T-helper 1 cell (primary cell): ENCODE measurements at regions not wholly inside any gene's neighbourhood (a gene's known extent, or its start where the extent isn't known, plus 50 kb on each side); places are given as distances from the start of the nearest gene placed in this dataset.

Source experiments
- DNase-seq, 5 donors: peaks; one replicate each; pipeline ENCODE4 v3.0.0-alpha.2; 2012 to 2020

DNA sequence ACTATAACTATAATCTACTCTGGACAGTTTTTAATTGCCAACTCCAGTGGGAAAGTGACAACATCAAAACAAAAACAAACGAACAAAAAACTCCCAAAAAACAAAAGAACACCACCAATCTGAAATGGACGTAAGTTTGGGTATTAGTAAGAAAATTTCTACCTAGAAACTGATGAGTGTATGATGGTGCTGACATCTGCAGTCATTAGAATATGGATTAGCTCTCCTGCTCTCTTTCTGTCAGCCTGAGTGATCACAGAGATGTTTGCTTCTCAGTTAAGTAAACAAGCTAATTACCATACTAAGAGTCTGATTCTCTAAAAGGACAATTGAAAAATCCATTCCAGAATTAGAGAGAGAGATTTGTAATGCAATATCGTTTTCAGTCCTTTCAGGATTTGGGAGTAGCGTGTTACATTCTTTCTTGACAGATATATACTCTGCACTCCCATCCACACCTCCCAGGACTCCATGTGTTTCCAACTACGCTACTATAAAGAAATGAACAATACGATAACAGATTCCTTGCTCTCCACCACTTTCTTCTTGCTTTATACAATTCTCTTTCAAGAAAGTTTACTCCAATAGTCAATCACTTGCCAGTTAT lies 1347.4 kb upstream of the PIK3C3 start:
- no peak for DNase-seq

- no peak for DNase-seq
These were observed 1348.0 kb upstream of the PIK3C3 start for GRCh38 chr18:40606996-40607395.

DNA sequence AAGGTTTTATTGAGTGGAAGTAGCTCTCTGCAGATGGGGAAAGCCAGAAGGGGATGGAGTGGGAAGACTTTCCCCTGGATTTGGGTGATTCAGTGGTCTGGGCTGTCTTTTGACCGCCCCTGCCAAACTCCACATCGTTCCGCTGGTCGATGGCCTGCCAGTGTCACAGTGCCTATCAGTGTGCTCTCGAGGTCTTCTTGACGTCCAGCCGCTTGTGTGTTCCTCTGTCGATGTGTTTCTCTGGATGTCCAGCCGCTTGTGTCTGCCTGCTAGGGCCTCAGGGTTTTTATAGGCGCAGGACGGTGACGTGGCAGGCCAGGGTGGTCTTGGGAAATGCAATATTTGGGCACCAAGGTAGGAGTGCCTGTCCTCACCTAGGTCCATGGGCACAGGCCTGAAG lies 1371.4 kb upstream of the PIK3C3 start:
- no peak for DNase-seq

DNA sequence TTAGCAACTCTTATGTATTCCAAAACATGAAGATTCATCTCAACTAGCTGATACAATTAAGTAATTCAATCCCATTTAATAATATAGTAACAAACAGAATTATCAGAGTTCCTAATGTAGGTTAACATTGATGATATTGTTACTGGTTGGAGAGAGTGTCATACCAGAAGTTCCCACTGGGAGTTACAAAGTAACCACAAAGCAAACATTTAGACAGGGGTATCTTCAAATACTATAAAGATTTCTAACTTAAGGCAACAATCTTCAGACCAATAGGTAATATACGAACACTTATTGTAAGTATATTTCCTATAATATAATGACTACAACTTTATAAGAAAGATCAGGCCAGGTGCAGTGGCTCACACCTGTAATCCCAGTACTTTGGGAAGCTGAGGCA lies 1372.9 kb upstream of the PIK3C3 start:
- no peak for DNase-seq

- DNase-seq: no peak
These were observed 1377.1 kb upstream of the PIK3C3 start for GRCh38 chr18:40577981-40578365.

DNA sequence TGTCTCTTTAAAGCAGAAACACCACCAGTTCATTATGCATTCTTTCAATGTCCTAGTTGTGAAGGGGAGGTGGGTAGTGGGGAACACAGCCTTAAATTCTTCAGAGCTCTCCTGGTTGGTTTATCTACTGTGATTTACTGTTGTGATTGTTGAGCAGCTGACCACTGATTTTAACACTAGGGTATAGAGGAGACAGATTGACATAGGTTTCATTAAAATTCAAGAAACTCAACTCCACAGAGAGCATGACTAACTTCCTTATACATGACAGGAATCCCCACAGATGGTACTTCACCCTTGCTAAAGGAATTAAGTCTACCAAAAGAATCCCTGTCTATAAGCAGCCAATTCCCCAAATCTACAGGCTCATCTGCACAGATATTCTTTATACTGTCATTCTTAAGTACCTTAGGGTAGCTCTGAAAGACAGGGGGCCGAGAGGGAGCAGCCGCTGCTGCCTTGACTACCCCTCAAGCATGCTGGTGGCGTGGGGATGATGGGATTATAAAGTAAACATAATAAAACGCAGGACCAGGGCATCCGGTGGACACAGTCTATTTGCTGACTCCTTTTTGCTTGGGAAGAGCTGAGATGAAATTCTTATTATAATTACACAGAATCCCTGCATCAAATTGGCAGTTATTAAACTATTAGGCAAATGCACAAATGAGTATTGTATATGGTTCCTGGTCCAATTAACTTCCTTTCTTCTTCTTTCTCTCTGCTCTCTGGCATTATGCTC lies 1377.6 kb upstream of the PIK3C3 start:
- DNase-seq: no peak

DNA sequence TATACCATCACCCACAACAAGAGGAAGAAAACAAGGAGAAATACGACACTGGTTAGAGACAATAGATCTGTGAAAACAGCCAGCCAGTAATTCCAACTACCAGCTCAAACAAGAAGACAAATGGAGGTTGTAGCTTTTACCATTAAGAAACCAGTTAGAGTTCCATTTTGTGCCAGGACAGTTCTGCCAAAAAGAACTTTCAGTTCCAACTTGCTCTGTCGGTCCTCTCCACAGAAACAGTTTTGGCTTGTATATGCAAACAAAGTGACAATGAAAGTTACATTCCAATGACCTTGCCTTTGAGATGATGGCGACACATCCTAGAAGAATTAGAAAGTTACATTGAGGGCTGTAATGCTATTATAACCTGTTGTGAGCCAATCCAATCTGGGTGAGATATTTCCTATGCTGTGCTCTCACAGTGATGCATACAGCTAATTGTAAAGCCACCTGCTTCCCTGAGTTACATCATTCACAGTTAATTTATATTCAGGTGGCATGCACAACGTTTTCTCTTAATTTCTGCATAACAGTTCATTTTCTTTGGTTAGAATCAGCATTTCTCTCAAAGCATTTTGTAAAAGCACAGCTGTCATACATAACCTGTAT lies 1378.4 kb upstream of the PIK3C3 start:
- DNase-seq: no peak

DNA sequence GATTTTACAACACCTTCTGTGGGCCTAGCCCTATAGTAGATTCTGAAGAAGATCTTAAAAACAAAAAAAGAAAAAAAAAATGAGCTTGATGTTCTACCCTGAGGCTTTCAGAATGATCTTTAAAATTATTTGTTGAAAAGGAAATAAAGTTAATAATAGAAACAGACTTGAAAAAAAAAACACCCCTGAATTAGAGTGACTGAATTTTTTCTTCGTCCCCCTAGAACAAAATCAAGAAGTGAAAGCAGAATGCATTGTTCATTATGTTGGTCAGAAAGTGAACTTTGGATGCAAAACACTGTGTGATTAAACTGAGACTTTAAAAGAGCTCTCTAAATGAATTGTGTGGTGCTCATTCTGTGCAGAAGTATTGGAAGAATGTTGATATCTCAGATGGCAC lies 1384.4 kb upstream of the PIK3C3 start:
- DNase-seq: no peak

DNA sequence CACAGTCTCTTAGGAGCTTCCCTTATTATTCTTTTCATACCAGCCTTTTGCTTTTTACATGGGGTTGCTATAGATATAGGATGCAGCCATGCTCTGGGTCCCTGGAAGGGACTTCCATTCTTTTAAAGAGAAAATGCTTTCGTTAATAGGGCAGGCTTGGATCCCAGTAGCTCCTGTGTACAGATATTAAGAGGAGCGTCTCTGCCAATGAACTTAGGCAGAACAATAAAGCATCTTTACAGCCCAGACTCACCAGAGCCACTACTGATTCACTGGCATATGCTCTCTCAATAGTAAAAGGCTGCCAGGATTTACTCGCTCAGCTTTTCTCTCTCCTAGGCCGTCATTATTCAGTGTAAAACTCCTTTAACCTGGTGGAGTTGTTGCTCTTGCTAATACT lies 1385.4 kb upstream of the PIK3C3 start:
- DNase-seq: no peak

- DNase-seq: no peak
These were observed 1388.6 kb upstream of the PIK3C3 start for GRCh38 chr18:40566510-40566844.

DNA sequence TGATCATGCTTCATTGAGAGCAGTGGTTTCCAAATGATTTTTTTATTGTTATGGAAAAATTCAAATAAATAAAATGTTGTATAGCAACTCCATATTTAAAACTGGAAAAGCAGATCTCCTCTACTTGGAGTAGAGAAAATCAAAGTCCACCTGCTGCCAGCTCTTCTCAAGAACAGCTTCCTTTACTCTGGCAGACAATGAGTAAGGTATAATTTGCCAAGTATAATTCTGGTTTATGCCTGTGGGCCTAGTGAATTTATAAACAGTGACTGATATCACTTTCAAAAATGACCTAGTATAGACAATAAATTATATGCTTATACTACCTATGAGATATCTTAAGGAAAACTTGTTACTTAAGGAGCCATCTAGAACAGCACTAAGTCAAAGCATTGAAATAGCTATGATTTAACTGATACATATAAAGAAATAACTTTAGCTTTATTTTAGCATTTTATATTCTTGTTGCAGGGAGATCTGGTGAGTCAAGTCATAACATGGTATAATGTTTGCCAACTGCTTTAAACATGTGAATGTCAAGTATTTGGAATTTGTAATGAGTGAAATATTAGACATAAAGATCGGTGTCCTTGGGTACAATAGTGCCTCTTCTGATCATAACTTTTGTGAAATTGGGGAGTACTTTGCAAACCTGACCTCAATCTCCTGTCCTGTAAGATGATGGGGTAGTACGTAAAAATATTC lies 1389.1 kb upstream of the PIK3C3 start:
- no peak for DNase-seq

DNA sequence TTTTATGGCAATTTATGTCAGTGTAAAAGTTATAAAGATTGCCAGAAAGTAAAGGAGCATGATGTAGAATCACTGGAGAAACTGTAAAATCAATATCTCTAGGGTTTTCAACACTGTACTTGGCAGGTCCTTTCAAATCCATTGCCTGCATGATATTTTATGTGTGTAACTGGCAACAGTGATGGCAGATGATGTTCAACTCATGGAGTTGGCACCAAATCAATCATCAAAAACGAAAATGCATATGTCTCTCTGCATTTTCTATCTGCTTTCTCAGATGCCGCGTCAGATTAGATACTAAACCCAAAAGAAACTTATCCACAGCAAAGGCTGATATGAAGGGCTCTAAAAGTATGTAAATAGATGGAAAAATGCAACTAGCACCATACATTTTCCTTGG lies 1395.5 kb upstream of the PIK3C3 start:
- DNase-seq: no peak

DNA sequence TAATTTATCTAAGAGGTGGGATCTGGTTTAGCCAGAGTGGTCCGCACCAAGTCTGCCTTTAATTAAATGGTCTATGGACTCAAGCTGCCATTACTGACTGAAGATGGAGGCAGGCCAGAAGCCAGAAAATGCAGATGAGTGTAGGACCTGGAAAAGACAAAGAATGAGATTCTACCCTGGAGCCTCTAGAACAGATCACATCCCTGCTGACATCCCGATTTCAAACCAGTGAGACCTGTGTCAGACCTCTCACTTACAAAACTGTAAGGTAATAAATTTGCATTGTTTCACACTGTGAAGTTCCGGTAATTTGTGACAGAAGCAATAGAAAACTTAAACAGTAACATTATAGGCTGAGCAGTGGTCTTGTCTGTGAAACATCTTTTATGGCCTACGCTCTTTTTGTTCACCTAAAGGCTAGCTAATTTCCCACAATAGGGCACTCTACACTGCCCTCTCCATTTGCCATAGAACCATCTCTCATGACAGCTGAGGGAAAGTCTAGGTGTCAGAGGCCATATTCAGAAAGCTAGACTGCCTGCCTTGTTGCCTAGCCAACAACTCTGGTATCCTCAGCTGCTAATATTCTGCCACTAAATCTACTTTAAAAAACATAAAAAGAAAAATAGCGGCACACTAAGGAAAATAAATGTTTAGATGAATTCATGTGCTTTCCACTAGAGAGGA lies 1396.2 kb upstream of the PIK3C3 start:
- no peak for DNase-seq

DNA sequence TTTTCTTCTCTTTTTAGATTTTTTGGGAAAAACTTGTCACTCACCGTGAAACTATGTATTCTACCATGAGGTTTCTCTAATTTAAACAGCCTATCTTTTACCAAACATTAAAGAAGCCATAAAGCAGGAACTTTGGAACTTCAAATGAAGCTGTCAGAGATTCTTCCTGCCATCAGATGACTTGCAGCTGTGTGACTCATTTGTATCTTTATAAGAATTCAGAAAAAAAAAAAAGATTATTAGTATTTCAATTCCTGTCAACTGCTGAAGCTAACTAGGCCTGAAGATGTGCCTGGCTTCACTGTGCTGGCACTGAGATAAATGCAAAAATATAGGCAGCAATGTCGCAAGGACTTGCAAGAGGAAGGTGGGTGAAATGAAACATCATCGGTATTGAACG lies 1399.1 kb upstream of the PIK3C3 start:
- DNase-seq: no peak

DNA sequence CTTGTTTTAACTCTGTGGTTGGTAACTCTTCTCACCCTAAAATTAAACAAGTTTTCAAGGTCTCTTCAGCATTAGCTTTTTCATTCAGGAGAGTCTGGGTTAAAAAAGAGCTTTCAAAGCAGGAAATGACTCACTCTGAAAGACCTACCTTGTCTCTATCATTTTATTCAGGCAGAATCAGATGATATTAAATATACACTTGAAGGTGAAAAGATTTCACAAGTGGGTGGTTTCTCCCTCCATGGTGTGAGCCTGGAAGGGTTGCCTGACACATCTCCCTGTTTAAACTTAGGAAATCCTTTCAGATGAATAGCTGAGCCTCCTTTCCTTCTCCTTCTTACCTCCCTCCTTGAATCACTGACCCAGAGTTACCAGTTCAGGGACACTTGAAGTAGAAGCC lies 1402.0 kb upstream of the PIK3C3 start:
- no peak for DNase-seq

DNA sequence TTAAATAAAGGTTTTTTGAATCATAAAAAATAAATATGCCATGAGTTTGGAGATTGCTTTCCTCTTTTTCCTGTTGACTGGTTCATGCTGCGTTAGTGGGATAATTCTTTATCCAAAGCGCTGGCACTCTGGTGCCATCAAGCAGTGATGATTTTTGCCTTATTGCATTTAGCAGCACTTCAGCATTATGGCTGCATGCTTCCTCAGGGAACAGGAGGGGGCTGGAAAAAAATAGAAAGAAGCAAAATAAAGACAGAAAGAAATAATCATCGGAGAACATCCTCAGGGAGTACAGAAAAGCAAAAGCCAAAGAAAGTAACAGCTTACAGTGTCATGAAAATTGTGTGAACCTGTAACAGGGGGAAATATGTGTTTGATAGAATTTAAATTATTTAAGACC lies 1408.2 kb upstream of the PIK3C3 start:
- no peak for DNase-seq

DNA sequence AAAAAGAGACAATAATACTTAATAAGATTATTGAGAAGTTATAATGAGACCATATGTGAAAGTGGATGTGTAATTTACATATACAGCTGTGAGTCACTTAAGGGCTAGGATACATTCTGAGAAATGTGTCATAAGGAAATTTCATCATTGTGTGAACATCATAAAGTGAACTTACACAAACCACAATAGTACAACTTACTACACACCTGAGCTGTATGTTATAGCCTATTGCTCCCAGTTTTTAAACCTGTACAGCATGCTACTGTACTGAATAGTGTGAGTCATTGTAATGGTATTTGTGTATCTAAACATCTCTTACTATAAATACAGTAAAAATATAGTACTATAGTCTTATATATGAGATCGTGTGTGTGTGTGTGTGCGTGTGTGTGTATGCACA lies 1420.3 kb upstream of the PIK3C3 start:
- no peak for DNase-seq

- DNase-seq: no peak
These were observed 1423.0 kb upstream of the PIK3C3 start for GRCh38 chr18:40532046-40532445.

DNA sequence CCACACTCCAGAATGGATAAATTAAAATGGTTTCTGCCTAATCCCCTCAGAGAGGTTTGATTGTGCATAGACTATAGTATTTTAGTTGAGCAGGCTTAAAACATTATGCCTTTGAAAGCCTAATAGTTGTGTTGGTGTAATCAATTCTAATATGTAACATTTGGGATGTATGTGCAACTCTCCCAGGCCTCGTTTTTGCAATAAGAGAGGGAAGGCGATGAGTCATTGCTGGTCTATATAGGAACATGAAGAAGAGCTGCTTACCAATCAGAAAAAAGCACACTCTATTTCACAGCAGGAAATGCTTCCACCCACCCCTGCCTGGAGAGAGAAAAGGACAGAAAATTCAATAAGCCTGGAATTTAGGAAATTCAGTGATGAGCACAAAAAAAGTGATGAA lies 1424.0 kb upstream of the PIK3C3 start:
- no peak for DNase-seq

DNA sequence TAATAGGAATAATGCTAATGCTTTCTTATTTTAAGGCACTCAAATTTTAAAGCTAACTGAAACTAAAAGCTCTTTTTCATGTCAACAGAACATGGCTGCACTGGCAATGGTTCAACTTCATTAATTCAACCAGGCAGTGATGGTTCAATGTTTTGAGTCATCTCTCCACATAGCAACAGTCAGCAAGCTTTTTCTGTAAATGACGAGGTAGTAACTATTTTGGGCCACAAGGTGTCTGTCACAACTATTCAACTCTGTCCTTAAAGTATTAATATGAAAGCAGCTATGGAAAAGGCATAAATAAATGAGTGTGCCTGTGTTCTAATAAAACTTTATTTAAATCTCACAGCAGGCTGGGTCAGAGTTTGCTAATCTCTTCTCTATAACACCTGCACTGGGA lies 1425.6 kb upstream of the PIK3C3 start:
- DNase-seq: no peak

DNA sequence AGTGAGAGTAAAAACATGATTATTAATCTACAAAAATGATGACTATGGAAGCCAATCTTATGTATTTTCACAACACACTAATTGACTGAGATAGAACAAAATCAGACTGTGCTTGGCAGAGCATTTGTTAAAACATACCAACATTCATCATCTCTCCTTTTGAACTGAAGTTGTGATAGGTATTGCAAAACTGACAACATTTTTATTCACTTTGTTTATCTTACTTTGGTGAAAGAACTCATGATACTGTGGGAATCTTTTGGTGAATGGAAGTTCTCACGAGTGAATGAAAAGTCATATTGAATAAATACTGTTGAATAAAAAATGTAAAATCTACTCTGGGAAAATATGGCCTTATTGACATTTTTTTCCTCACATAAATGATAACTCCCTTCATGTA lies 1430.2 kb upstream of the PIK3C3 start:
- DNase-seq: no peak

GRCh38 chr18:40523287-40523686 lies 1431.7 kb upstream of the PIK3C3 start:
- DNase-seq: no peak

- no peak for DNase-seq
These were observed 1454.0 kb upstream of the PIK3C3 start for GRCh38 chr18:40501026-40501425.
